Prostate gland (tissue), 2 donors: ENCODE measurements at regions not wholly inside any gene's neighbourhood (a gene's known extent, or its start where the extent isn't known, plus 50 kb on each side); places are given as distances from the start of the nearest gene placed in this dataset.

Source experiments
- DNase-seq: peaks from one replicate; pipeline ENCODE4 v3.0.0-alpha.2; 2019; ENCODE audit warnings: low spot score
- H3K27ac ChIP-seq, 2 donors: fragments of 200-600 bp; sonication (generic); 2 replicates each; pipeline ENCODE4 v1.5.1; 2017 to 2019
- H3K27me3 ChIP-seq: fragments of 200-600 bp; sonication (generic); replicated peaks from 2 replicates; pipeline ENCODE4 v1.5.1; 2019; ENCODE audit not compliant: insufficient read depth
- H3K36me3 ChIP-seq, 2 donors: fragments of 200-600 bp; sonication (generic); 1 replicate in 1 of 2; 2 replicates in 1 of 2; pipeline versions ENCODE4 v1.5.1 to v1.8.1; 2017 to 2019
- H3K4me1 ChIP-seq: fragments of 200-600 bp; sonication (generic); replicated peaks from 2 replicates; pipeline ENCODE4 v1.5.1; 2019
- H3K4me3 ChIP-seq, 2 donors: fragments of 200-600 bp; sonication (generic); 2 replicates each; pipeline ENCODE4 v1.5.1; 2017 to 2019
- H3K9me3 ChIP-seq: fragments of 200-600 bp; sonication (generic); 2 replicates; pipeline ENCODE4 v1.5.1; 2017
- POLR2A ChIP-seq: fragments of 450-650 bp; IDR thresholded peaks from one replicate; pipeline ENCODE4 v1.6.1; 2016; ENCODE audit warnings: antibody characterized with exemption, mild to moderate bottlenecking
- POLR2AphosphoS5 ChIP-seq: sonication (generic); formaldehyde crosslinking; IDR thresholded peaks from one replicate; pipeline ENCODE4 v1.6.1; 2017; ENCODE audit warnings: antibody characterized with exemption
- WGBS: methylation state at CpG from one replicate; pipeline ENCODE4 v1.1.5; 2018; 5-methylcytosine and 5-hydroxymethylcytosine counted together
- intact Hi-C: fragments of 100-400 bp; cut with DNase I; formaldehyde crosslinking; loops from one replicate; pipeline ENCODE4 v1.14.2; 2022
- TF ChIP-seq, protein P1 (sequence below), 4 experiments: fragments of 200-600 bp in 2 of 4; fragments of 450-650 bp in 2 of 4; sonication (generic) in 2 of 4; IDR thresholded peaks; 1 replicate in 3 of 4; 2 replicates in 1 of 4; pipeline ENCODE4 v1.5.1; 2016 to 2019; ENCODE audit warnings: antibody characterized with exemption in 4 of 4, mild to moderate bottlenecking in 2 of 4, moderate library complexity in 2 of 4

DNA sequence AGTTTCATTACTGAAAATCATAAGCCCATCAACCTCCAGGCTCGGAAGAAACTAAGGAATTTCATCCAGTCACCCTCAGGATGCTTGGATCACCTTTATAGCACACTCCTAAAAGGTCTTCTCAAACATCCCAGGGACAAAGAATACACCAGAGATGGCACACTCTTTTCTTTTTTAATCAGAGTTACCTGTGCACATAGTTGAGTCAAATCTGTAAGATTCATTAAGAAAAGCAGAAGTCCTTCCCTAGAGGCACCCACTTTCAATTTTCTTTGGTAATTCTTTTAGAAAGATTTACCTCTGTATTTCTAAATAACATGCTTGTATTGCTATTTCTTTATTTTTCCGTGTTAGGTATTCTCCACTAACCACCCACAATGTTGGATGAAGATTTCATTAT, 50.6 kb upstream of the IL6 start:
- intact Hi-C loops = no loop called here
- Histone ChIP-seq H3K9me3 (no peaks in the 10 kb centered on the region), H3K4me1 (no peaks in the 10 kb centered on the region), H3K4me3 (no peak overlapping the region), H3K27ac (no peak overlapping the region), H3K36me3 (no peaks in the 10 kb centered on the region), H3K27me3 (no peaks in the 10 kb centered on the region)
- DNase-seq = no peak
- WGBS = 84% methylated on average over 2 of the region's 2 CpGs
- TF ChIP-seq POLR2A (no peak), POLR2AphosphoS5 (no peak)
- TF ChIP-seq, protein P1, sequence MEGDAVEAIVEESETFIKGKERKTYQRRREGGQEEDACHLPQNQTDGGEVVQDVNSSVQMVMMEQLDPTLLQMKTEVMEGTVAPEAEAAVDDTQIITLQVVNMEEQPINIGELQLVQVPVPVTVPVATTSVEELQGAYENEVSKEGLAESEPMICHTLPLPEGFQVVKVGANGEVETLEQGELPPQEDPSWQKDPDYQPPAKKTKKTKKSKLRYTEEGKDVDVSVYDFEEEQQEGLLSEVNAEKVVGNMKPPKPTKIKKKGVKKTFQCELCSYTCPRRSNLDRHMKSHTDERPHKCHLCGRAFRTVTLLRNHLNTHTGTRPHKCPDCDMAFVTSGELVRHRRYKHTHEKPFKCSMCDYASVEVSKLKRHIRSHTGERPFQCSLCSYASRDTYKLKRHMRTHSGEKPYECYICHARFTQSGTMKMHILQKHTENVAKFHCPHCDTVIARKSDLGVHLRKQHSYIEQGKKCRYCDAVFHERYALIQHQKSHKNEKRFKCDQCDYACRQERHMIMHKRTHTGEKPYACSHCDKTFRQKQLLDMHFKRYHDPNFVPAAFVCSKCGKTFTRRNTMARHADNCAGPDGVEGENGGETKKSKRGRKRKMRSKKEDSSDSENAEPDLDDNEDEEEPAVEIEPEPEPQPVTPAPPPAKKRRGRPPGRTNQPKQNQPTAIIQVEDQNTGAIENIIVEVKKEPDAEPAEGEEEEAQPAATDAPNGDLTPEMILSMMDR (IDR thresholded peaks at IDR 0.05) = no peak

DNA sequence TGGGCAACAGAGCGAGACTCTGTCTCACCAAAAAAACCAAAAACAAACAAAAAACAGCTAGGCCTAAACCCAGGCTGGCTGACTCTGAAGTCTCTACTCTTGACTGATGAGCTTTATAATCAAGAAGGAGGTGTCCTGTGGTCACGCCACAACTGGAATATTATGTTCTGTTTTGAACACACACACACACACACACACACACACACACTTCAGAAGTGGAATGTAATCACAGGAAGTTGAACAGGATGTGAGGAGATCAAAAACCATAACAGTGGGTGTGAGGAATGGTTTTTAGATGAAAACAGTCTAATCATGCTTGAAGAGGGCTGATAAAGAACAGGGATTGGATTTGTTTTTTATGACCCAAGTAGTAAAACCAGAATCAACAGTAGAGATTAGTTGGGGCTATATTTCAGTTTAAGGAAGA, 51.1 kb upstream of the IL6 start:
- H3K27me3 ChIP-seq = no peaks in the 10 kb centered on the region

DNA sequence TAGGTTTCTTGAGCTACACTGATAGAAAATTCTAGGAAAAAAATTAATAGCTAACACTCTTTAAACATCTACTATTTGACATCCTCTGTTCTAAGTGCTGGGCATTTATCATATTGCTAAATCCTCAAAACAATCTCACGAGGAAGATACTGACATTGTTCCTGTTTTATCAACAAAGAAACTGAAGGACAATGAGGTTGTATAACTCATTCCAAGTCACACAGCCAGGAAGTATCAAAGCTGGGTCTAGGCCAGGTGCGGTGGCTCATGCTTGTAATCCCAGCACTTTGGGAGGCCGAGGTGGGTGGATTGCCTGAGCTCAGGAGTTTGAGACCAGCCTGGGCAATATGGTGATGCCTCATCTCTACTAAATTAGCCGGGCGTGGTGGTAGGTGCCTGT, 51.6 kb upstream of the IL6 start:
- no peaks in the 10 kb centered on the region for H3K27me3 ChIP-seq
- H3K4me1 ChIP-seq = no peaks in the 10 kb centered on the region
- intact Hi-C loops = no loop called here
- no peak for DNase-seq
- TF ChIP-seq, protein P1 (IDR thresholded peaks at IDR 0.05) = no peak
- TF ChIP-seq POLR2A (no peak), POLR2AphosphoS5 (no peak)
- no peaks in the 10 kb centered on the region for H3K9me3 ChIP-seq
- H3K36me3 ChIP-seq = no peaks in the 10 kb centered on the region
- no peak overlapping the region for H3K4me3 ChIP-seq
- 78% methylated on average over 5 of the region's 5 CpGs for WGBS
- H3K27ac ChIP-seq = no peak overlapping the region

More for the DNA sequence above, 51.1 kb upstream of the IL6 start:
- intact Hi-C loops = no loop called here
- Histone ChIP-seq H3K36me3 (no peaks in the 10 kb centered on the region), H3K9me3 (no peaks in the 10 kb centered on the region), H3K27ac (no peak overlapping the region), H3K4me3 (no peak overlapping the region), H3K4me1 (no peaks in the 10 kb centered on the region)
- no peak for DNase-seq
- WGBS = 82% methylated on average over 2 of the region's 2 CpGs
- TF ChIP-seq, protein P1 (IDR thresholded peaks at IDR 0.05) = no peak
- TF ChIP-seq POLR2A (no peak), POLR2AphosphoS5 (no peak)

DNA sequence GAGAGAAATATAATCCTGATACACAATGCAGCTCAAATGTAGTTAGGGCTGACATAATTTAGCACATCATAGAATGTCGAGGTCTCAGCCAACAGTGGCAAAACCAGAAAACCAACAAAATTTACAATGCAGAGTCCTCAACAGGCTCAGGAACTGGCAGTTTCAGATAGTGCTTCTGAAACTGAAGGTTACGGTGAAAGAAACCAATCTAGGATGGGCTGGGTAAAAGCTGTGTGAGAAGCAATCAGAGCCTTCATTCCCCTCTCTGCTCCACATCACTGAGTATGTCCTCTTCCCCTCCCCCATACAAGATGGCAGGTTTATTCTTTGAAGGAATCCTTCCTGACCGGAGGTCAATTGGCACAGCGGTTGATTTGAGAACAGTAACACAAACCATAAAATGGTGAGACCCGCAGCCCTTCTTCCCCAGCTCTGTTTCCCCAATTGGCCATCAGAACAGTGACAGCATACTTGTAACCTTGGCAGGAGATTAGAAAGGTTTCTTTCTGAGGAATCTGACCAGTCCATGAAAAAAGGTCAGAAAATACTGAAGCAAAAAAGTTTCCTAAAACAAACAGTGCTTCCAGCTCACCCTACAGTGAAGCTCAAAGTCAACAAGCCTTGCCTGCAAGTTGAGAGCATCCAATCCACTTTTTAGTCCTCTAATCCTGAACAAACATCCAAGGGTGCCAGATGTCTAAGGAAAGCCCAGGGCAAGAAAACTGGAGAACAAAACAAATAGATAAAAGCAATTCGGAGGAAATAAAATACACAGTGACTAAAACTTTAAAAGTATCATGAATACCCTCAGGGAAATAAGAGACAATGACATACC, 53.9 kb upstream of the IL6 start:
- H3K9me3 ChIP-seq = no peaks in the 10 kb centered on the region
- no peak for DNase-seq
- 27% methylated on average over 6 of the region's 6 CpGs for WGBS
- no peaks in the 10 kb centered on the region for H3K4me1 ChIP-seq
- H3K4me3 ChIP-seq = no peak overlapping the region
- no peak for TF ChIP-seq POLR2A
- no peaks in the 10 kb centered on the region for H3K36me3 ChIP-seq
- intact Hi-C loops = no loop called here
- H3K27me3 ChIP-seq = no peaks in the 10 kb centered on the region
- no peak overlapping the region for H3K27ac ChIP-seq

DNA sequence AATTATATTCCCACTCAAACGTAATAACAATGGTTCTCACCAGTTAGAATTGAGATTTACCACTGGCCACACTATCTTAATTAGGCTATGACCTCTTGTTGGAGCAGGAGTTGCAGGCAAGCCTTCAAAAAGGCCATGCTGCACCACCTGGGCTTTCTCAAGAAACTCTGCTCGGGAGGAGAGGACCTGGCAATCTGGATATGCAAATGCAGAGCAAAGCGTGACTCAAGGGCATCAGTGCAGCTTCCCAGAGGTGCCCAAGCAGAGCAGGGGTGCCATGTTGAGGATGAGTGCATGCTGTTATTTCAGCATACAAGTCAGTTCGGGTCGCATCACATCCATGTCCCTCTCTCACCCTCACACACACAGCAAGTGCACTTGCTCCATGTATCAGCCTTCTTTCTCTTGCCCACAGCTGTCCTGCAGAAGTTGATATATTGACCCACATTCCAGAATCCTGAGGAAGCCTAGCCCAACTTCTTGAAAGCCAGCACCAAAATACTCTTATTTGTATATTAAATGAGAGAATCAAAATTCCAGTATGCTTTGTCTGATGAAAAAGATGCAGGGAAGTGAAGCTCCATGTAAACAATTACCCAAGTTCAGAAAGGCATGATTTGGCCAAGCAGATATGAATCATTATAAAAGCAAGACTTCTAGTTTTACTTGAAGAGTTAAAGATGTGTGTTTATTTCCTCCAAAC, 55.7 kb upstream of the IL6 start:
- intact Hi-C loops = no loop called here
- no peak for TF ChIP-seq POLR2A
- TF ChIP-seq, protein P1 (IDR thresholded peaks at IDR 0.05) = no peak
- no peak for TF ChIP-seq POLR2AphosphoS5
- 81% methylated on average over 5 of the region's 5 CpGs for WGBS
- Histone ChIP-seq H3K27ac (no peak overlapping the region), H3K4me1 (no peaks in the 10 kb centered on the region), H3K27me3 (no peaks in the 10 kb centered on the region), H3K4me3 (no peak overlapping the region), H3K9me3 (no peaks in the 10 kb centered on the region), H3K36me3 (no peaks in the 10 kb centered on the region)
- DNase-seq = no peak
